Keratinocyte (primary cell): ENCODE measurements at regions not wholly inside any gene's neighbourhood (a gene's known extent, or its start where the extent isn't known, plus 50 kb on each side); places are given as distances from the start of the nearest gene placed in this dataset.

Experiments used
- DNase-seq: peaks from one replicate; pipeline ENCODE4 v3.0.0-alpha.2; 2011; ENCODE audit warnings: low read depth, missing footprints, low spot score
- FAIRE-seq: peaks from 2 replicates; lab custom pipeline; 2011; peaks lifted over from hg19 to GRCh38; lab: Jason Lieb, UNC
- H2AFZ ChIP-seq: 2 replicates; pipeline ENCODE4 v1.6.0; 2012; ENCODE audit warnings: low read length, control low read depth, inconsistent platforms; ENCODE audit not compliant: control insufficient read depth
- H3K27ac ChIP-seq: 2 replicates; pipeline ENCODE4 v1.5.1; 2011; ENCODE audit warnings: low read length; ENCODE audit not compliant: control insufficient read depth, insufficient read depth
- H3K27me3 ChIP-seq: 3 replicates; pipeline ENCODE4 v1.6.0; 2011; ENCODE audit warnings: low read length; ENCODE audit not compliant: control insufficient read depth, insufficient read depth; ENCODE audit errors: extremely low read depth
- H3K36me3 ChIP-seq, 2 experiments: 2 replicates in 1 of 2; 3 replicates in 1 of 2; pipeline ENCODE4 v1.5.1; 2011; ENCODE audit warnings: low read length in 2 of 2, mild to moderate bottlenecking in 1 of 2; ENCODE audit not compliant: control insufficient read depth in 2 of 2, insufficient read depth in 2 of 2; ENCODE audit errors: extremely low read depth in 1 of 2
- H3K4me1 ChIP-seq: 3 replicates; pipeline ENCODE4 v1.5.1; 2011; ENCODE audit warnings: low read length; ENCODE audit not compliant: control insufficient read depth, insufficient read depth; ENCODE audit errors: extremely low read depth
- H3K4me2 ChIP-seq: 3 replicates; pipeline ENCODE4 v1.6.0; 2011; ENCODE audit warnings: low read depth, low read length; ENCODE audit not compliant: control insufficient read depth, insufficient read depth; ENCODE audit errors: extremely low read depth
- H3K4me3 ChIP-seq, 3 experiments: fragments of 200-600 bp in 1 of 3; sonication (generic) in 1 of 3; 2 replicates in 2 of 3; 3 replicates in 1 of 3; pipeline ENCODE4 v1.5.1; 2011 to 2016; ENCODE audit warnings: low read length in 3 of 3, mild to moderate bottlenecking in 3 of 3, control low read depth in 2 of 3, inconsistent platforms in 1 of 3, low read depth in 1 of 3, mixed read lengths in 1 of 3, mixed run types in 1 of 3, moderate library complexity in 1 of 3; ENCODE audit not compliant: control insufficient read depth in 2 of 3, insufficient read depth in 2 of 3; ENCODE audit errors: extremely low read depth in 1 of 3
- H3K79me2 ChIP-seq: 2 replicates; pipeline ENCODE4 v1.6.0; 2012; ENCODE audit warnings: low read length; ENCODE audit not compliant: control insufficient read depth, insufficient read depth
- H3K9ac ChIP-seq: 3 replicates; pipeline ENCODE4 v1.6.0; 2011; ENCODE audit warnings: low read length; ENCODE audit not compliant: control insufficient read depth, insufficient read depth; ENCODE audit errors: extremely low read depth
- H3K9me1 ChIP-seq: 3 replicates; pipeline ENCODE4 v1.6.0; 2011; ENCODE audit warnings: low read length; ENCODE audit not compliant: control insufficient read depth, insufficient read depth; ENCODE audit errors: extremely low read depth
- H3K9me3 ChIP-seq: 2 replicates; pipeline ENCODE4 v1.5.1; 2012; ENCODE audit warnings: low read depth, low read length; ENCODE audit not compliant: control insufficient read depth
- H4K20me1 ChIP-seq: 3 replicates; pipeline ENCODE4 v1.6.0; 2011; ENCODE audit warnings: low read length; ENCODE audit not compliant: control insufficient read depth, insufficient read depth; ENCODE audit errors: extremely low read depth
- EZH2 ChIP-seq: IDR thresholded peaks from one replicate; pipeline ENCODE4 v1.6.1; 2012; ENCODE audit warnings: inconsistent platforms, mild to moderate bottlenecking, low read length, moderate library complexity
- dilution Hi-C: fragments of 300-500 bp; cut with MboI; formaldehyde crosslinking; loops from one replicate; pipeline ENCODE4 v1.7.0; 2020; ENCODE audit warnings: low sequenced_read_pairs; ENCODE audit not compliant: extremely low pct_ligation_motif_present
- TF ChIP-seq, protein P1 (sequence below), 3 experiments: IDR thresholded peaks in 1 of 3; conservative IDR thresholded peaks in 1 of 3; optimal IDR thresholded peaks in 1 of 3; 2 replicates in 2 of 3; 3 replicates in 1 of 3; pipeline versions ENCODE3 to v1.5.1; 2011; ENCODE audit warnings: low read length in 3 of 3, mild to moderate bottlenecking in 3 of 3, moderate library complexity in 2 of 3, control low read depth in 1 of 3, inconsistent platforms in 1 of 3; ENCODE audit not compliant: insufficient read depth in 2 of 3; ENCODE audit errors: extremely low read depth in 1 of 3

DNA sequence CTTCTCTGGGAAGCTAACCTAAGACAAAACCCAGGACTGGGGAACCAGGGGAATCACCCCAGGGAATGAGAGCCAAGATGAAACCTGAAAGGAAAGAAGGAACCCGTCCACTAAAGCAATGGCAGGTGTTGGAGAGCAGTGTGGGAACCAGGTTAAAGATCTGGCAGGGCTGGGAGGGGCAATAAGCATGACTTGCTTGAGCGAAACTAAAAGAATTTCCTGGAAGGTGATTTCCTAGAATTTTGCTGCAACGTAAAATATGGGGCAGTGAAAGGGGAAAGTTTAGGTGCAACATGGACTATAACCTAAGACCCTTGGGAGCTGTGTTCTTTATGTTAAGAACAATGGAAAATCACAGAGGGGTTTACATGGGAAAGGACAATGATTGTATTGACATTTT lies 126.2 kb upstream of the SSTR4 start:
- dilution Hi-C loops: no loop called here
- TF ChIP-seq EZH2: no peak
- TF ChIP-seq, protein P1, sequence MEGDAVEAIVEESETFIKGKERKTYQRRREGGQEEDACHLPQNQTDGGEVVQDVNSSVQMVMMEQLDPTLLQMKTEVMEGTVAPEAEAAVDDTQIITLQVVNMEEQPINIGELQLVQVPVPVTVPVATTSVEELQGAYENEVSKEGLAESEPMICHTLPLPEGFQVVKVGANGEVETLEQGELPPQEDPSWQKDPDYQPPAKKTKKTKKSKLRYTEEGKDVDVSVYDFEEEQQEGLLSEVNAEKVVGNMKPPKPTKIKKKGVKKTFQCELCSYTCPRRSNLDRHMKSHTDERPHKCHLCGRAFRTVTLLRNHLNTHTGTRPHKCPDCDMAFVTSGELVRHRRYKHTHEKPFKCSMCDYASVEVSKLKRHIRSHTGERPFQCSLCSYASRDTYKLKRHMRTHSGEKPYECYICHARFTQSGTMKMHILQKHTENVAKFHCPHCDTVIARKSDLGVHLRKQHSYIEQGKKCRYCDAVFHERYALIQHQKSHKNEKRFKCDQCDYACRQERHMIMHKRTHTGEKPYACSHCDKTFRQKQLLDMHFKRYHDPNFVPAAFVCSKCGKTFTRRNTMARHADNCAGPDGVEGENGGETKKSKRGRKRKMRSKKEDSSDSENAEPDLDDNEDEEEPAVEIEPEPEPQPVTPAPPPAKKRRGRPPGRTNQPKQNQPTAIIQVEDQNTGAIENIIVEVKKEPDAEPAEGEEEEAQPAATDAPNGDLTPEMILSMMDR (optimal IDR thresholded peaks at IDR 0.05 in 1 of 3, IDR thresholded peaks at IDR 0.05 in 1 of 3, conservative IDR thresholded peaks at IDR 0.05 in 1 of 3; ENCODE audit: extremely low read depth in 1 of 3, insufficient read depth in 2 of 3, low read length in 3 of 3): no peak
- Histone ChIP-seq H3K4me2 (no peak overlapping the region), H3K27ac (no peak overlapping the region), H3K27me3 (peaks cover 6% of the 10 kb centered on the region), H4K20me1 (no peaks in the 10 kb centered on the region), H3K79me2 (no peaks in the 10 kb centered on the region), H2AFZ (no peak overlapping the region), H3K4me3 (no peak overlapping the region), H3K36me3 (no peaks in the 10 kb centered on the region), H3K9ac (no peak overlapping the region), H3K4me1 (no peaks in the 10 kb centered on the region), H3K9me1 (no peaks in the 10 kb centered on the region), H3K9me3 (no peaks in the 10 kb centered on the region)
- DNase-seq (no peak), FAIRE-seq (no peak)

DNA sequence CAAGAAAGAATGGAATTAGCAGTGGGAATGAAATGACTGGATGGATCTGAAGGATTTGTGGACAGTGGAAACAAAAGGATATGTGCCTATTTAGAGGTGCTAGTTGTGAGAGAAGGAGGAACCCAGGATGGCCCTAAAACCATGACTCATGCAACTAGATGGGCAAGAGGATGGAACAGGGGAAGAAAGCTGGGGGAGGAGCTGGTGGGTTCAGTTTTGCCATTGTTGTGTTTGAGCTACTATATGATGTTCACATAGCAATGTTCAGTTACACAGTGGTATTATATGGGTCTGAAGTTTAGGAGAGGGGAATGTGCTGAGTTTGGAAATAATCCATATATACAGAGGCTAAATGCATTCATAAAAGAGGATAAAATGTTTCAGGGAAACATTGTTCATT lies 125.7 kb upstream of the SSTR4 start:
- Histone ChIP-seq H3K79me2 (no peaks in the 10 kb centered on the region), H3K4me3 (no peak overlapping the region), H3K4me2 (no peak overlapping the region), H3K36me3 (no peaks in the 10 kb centered on the region), H3K4me1 (no peaks in the 10 kb centered on the region), H2AFZ (no peak overlapping the region), H4K20me1 (no peaks in the 10 kb centered on the region), H3K9me3 (no peaks in the 10 kb centered on the region), H3K27ac (no peak overlapping the region), H3K9me1 (no peaks in the 10 kb centered on the region), H3K9ac (no peak overlapping the region), H3K27me3 (peaks cover 6% of the 10 kb centered on the region)
- FAIRE-seq: no peak
- TF ChIP-seq, protein P1 (optimal IDR thresholded peaks at IDR 0.05 in 1 of 3, IDR thresholded peaks at IDR 0.05 in 1 of 3, conservative IDR thresholded peaks at IDR 0.05 in 1 of 3; ENCODE audit: extremely low read depth in 1 of 3, insufficient read depth in 2 of 3, low read length in 3 of 3): no peak
- TF ChIP-seq EZH2: no peak
- dilution Hi-C loops: no loop called here
- DNase-seq: no peak
